ENCODE measurements at regions not wholly inside any gene's neighbourhood (a gene's known extent, or its start where the extent isn't known, plus 50 kb on each side); places are given as distances from the start of the nearest gene placed in this dataset.

GRCh38 chr3:82493858-82494257 lies 732.4 kb upstream of the GBE1 start:
- TF ChIP-seq CTCF (IDR thresholded peaks at IDR 0.05 in 4 of 5, conservative IDR thresholded peaks at IDR 0.05 in 1 of 5) (no peak), POLR2A (IDR thresholded peaks at IDR 0.05) (no peak)
